Small intestine (tissue), 7 donors: ENCODE measurements at regions not wholly inside any gene's neighbourhood (a gene's known extent, or its start where the extent isn't known, plus 50 kb on each side); places are given as distances from the start of the nearest gene placed in this dataset.

ENCODE experiments used
- DNase-seq, 2 donors: peaks; one replicate each; pipeline versions ENCODE4 v3.0.0 to v3.0.0-alpha.2; 2013
- FAIRE-seq: peaks from 2 replicates; lab custom pipeline; 2012; peaks lifted over from hg19 to GRCh38; lab: Jason Lieb, UNC
- H3K27ac ChIP-seq, 3 donors: one replicate each; pipeline ENCODE4 v1.5.1; 2013; ENCODE audit warnings: low read length in 2 of 3, mild to moderate bottlenecking in 2 of 3, control low read depth in 1 of 3, inconsistent platforms in 1 of 3, low read depth in 1 of 3, moderate library complexity in 1 of 3
- H3K27me3 ChIP-seq, 3 donors: one replicate each; pipeline ENCODE4 v1.6.1; 2013; ENCODE audit warnings: low read length in 3 of 3, inconsistent platforms in 1 of 3; ENCODE audit not compliant: control insufficient read depth in 3 of 3, insufficient read depth in 3 of 3
- H3K36me3 ChIP-seq, 3 donors: one replicate each; pipeline ENCODE4 v1.6.1; 2013; ENCODE audit warnings: low read length in 3 of 3, inconsistent platforms in 1 of 3, low read depth in 1 of 3, mild to moderate bottlenecking in 1 of 3, moderate library complexity in 1 of 3; ENCODE audit not compliant: control insufficient read depth in 3 of 3, insufficient read depth in 2 of 3
- H3K4me1 ChIP-seq, 3 donors: one replicate each; pipeline ENCODE4 v1.6.1; 2013; ENCODE audit warnings: low read length in 2 of 3, inconsistent platforms in 1 of 3, low read depth in 1 of 3, mild to moderate bottlenecking in 1 of 3, moderate library complexity in 1 of 3; ENCODE audit not compliant: control insufficient read depth in 3 of 3, insufficient read depth in 2 of 3
- H3K4me3 ChIP-seq, 3 donors: one replicate each; pipeline ENCODE4 v1.5.1; 2013; ENCODE audit warnings: low read length in 3 of 3, control low read depth in 1 of 3, inconsistent platforms in 1 of 3, low read depth in 1 of 3, mild to moderate bottlenecking in 1 of 3, moderate library complexity in 1 of 3
- H3K9me3 ChIP-seq, 2 donors: one replicate each; pipeline ENCODE4 v1.6.1; 2013; ENCODE audit warnings: low read depth in 1 of 2, low read length in 1 of 2; ENCODE audit not compliant: control insufficient read depth in 2 of 2, insufficient read depth in 1 of 2
- WGBS, 3 donors: extraction: QIAGEN DNeasy Blood & Tissue Kit; methylation state at CpG; one replicate each; pipeline ENCODE4 v1.1.7; 2013; 5-methylcytosine and 5-hydroxymethylcytosine counted together
- donor health status: healthy with polysubstance abuse.
- donor health status: control.
- donor health status: control.
- donor health status: Bipolar disorder and iron deficiency.
- donor health status: healthy.

DNA sequence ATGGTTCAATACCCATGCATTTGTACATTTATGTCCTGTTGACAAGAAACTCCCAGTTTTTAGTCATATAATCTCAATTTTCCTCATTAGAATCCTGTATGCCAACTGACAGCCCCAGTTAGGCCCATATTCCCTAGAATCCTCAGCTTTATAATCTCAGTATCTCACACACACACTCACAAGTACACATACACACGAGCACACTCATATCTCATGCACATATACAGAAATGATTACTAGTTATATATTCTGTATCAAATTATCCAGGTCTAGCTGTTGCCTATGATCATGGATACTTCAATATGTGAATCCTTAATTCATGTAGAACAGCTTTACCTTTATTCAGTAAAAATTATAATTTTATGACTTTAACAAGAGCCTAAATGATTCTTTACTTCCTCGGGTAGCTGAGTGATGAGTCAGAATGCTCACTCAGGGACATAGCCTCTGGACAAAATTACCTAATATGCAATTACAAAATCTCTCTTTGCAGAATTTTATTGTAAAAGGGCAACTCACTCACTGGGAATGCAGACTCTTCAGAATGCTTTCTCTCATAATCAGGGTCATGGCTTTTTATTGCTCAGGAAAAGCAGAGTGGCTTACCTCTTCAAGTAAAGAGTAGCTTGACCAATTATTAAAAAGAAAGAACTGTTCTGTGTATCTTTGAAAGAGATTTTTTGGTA is 193.6 kb upstream of the PIK3C3 start:
- no peak overlapping the region for H3K4me3 ChIP-seq
- no peaks in the 10 kb centered on the region for H3K9me3 ChIP-seq
- FAIRE-seq: no peak
- no peaks in the 10 kb centered on the region for H3K4me1 ChIP-seq
- peaks cover 0 to 3% (median 0%) of the 10 kb centered on the region in 3 donors for H3K27me3 ChIP-seq
- no peak for DNase-seq
- WGBS, 3 donors: 40 to 66% (median 47%) methylated on average over 2 of the region's 2 CpGs
- no peaks in the 10 kb centered on the region for H3K36me3 ChIP-seq
- no peak overlapping the region for H3K27ac ChIP-seq

- no peaks in the 10 kb centered on the region for H3K36me3 ChIP-seq
- WGBS, 3 donors: 78 to 80% (median 78%) methylated on average over 4 of the region's 4 CpGs
- H3K27ac ChIP-seq: no peak overlapping the region
- FAIRE-seq (no peak), DNase-seq (no peak)
- H3K9me3 ChIP-seq: no peaks in the 10 kb centered on the region
- H3K27me3 ChIP-seq: no peaks in the 10 kb centered on the region
- no peak overlapping the region for H3K4me3 ChIP-seq
- H3K4me1 ChIP-seq: no peaks in the 10 kb centered on the region
Observed at GRCh38 chr18:41758534-41758933, 196.5 kb upstream of the PIK3C3 start.

DNA sequence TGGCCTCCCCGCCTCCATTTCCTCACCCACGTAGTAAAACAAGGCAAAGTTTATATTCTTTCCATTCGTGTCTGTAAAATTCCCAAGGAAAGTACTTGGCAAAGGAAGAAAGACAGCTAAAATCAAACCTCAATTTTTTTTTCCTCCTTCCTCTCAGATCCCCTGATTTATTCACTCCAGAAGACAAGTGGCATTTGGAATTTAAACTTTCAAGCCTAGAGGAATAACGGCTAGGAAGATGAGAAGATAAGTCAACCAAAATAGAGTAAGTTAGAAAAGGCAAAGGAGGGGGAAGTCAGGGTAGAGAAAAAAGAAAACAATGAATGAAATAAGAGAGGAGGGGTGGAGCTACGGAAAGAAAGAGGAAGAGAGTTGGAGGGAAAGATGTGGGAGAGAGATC is 198.9 kb upstream of the PIK3C3 start:
- FAIRE-seq (no peak), DNase-seq (no peak)
- Histone ChIP-seq H3K27me3 (no peaks in the 10 kb centered on the region), H3K9me3 (no peaks in the 10 kb centered on the region), H3K4me3 (no peak overlapping the region), H3K27ac (no peak overlapping the region), H3K4me1 (no peaks in the 10 kb centered on the region), H3K36me3 (no peaks in the 10 kb centered on the region)
- WGBS, 3 donors: 56 to 64% (median 56%) methylated on average over 5 of the region's 5 CpGs

- Histone ChIP-seq H3K4me1 (no peaks in the 10 kb centered on the region), H3K4me3 (no peak overlapping the region), H3K36me3 (no peaks in the 10 kb centered on the region), H3K27me3 (no peaks in the 10 kb centered on the region), H3K27ac (no peak overlapping the region), H3K9me3 (no peaks in the 10 kb centered on the region)
- FAIRE-seq (no peak), DNase-seq (no peak)
- WGBS, 3 donors: 65 to 79% (median 67%) methylated on average over 1 of the region's 1 CpG
Observed at GRCh38 chr18:41754332-41754731, 200.7 kb upstream of the PIK3C3 start.

DNA sequence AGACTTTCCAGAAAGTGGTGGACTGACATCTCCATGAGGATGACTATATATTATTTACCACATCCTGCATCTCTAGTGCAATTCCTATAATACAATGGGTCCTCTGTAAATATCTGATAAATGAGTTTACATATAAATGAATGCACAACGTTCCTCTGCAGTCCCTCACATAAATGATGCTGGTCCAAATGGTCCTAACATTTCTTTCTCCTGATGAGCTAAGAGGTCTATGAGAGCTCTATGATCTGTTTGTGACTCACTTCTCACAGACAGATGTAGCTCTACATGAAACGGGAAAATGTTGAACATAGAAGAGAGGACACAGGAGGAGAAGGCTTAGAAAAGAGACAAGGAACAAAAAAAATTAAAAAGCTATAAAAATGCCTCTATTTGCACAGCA is 201.2 kb upstream of the PIK3C3 start:
- no peak for FAIRE-seq
- H3K9me3 ChIP-seq: no peaks in the 10 kb centered on the region

GRCh38 chr18:41752826-41753225 is 202.2 kb upstream of the PIK3C3 start:
- 87 to 93% (median 87%) methylated on average over 6 of the region's 6 CpGs for WGBS, 3 donors
- Histone ChIP-seq H3K9me3 (no peaks in the 10 kb centered on the region), H3K4me3 (no peak overlapping the region), H3K4me1 (no peaks in the 10 kb centered on the region), H3K27ac (no peak overlapping the region), H3K36me3 (no peaks in the 10 kb centered on the region), H3K27me3 (no peaks in the 10 kb centered on the region)
- FAIRE-seq (no peak), DNase-seq (no peak)

More for the DNA sequence above, 201.2 kb upstream of the PIK3C3 start:
- Histone ChIP-seq H3K4me3 (no peak overlapping the region), H3K36me3 (no peaks in the 10 kb centered on the region), H3K27me3 (no peaks in the 10 kb centered on the region), H3K27ac (no peak overlapping the region), H3K4me1 (no peaks in the 10 kb centered on the region)
- WGBS, 3 donors: 41 to 62% (median 41%) methylated on average over 2 of the region's 2 CpGs
- DNase-seq: no peak

GRCh38 chr18:41751652-41752051 is 203.4 kb upstream of the PIK3C3 start:
- Histone ChIP-seq H3K9me3 (no peaks in the 10 kb centered on the region), H3K27ac (no peak overlapping the region), H3K4me1 (no peaks in the 10 kb centered on the region), H3K27me3 (no peaks in the 10 kb centered on the region), H3K36me3 (no peaks in the 10 kb centered on the region), H3K4me3 (no peak overlapping the region)
- DNase-seq (no peak), FAIRE-seq (no peak)
- 34 to 53% (median 42%) methylated on average over 1 of the region's 1 CpG for WGBS, 3 donors

DNA sequence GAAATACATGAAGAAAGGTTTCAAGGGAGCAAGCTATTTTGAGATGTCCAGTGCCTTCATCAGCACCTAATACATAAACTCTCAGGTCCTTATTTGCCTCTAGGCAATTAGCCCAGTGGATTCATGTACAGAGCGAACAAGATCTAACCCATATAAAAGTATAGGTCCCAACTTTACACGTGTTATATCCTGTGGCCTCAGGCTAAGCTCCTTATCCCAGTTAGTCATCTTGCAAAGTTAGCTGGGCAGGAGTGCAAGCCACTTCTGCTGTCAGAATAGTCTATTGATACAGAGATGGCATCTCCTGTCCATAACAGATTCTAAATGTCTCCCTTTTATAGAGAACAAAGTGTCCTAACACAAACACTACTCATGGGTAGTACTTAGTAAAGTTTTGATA is 203.9 kb upstream of the PIK3C3 start:
- no peaks in the 10 kb centered on the region for H3K36me3 ChIP-seq
- no peaks in the 10 kb centered on the region for H3K4me1 ChIP-seq
- no peak overlapping the region for H3K27ac ChIP-seq
- 75 to 85% (median 80%) methylated on average over 2 of the region's 2 CpGs for WGBS, 3 donors
- H3K4me3 ChIP-seq: no peak overlapping the region
- no peak for DNase-seq
- FAIRE-seq: no peak
- H3K9me3 ChIP-seq: no peaks in the 10 kb centered on the region
- H3K27me3 ChIP-seq: no peaks in the 10 kb centered on the region

GRCh38 chr18:41747723-41748242 is 207.3 kb upstream of the PIK3C3 start:
- FAIRE-seq (no peak), DNase-seq (no peak)
- H3K9me3 ChIP-seq: no peaks in the 10 kb centered on the region
- H3K36me3 ChIP-seq: no peaks in the 10 kb centered on the region
- no peaks in the 10 kb centered on the region for H3K27me3 ChIP-seq
- H3K4me3 ChIP-seq: no peak overlapping the region
- 55 to 70% (median 63%) methylated on average over 2 of the region's 2 CpGs for WGBS, 3 donors
- H3K27ac ChIP-seq: no peak overlapping the region
- H3K4me1 ChIP-seq: no peaks in the 10 kb centered on the region
